22Rv1 (cell line): ENCODE measurements at regions not wholly inside any gene's neighbourhood (a gene's known extent, or its start where the extent isn't known, plus 50 kb on each side); places are given as distances from the start of the nearest gene placed in this dataset.

Experiments
- ZFX ChIP-seq: fragments of 450-650 bp; IDR thresholded peaks from 2 replicates; pipeline ENCODE4 v1.6.1; 2017; ENCODE audit warnings: antibody characterized with exemption, borderline replicate concordance
- TF ChIP-seq, protein P1 (sequence below): fragments of 450-650 bp; IDR thresholded peaks from 2 replicates; pipeline ENCODE4 v1.5.1; 2017; ENCODE audit warnings: mild to moderate bottlenecking

DNA sequence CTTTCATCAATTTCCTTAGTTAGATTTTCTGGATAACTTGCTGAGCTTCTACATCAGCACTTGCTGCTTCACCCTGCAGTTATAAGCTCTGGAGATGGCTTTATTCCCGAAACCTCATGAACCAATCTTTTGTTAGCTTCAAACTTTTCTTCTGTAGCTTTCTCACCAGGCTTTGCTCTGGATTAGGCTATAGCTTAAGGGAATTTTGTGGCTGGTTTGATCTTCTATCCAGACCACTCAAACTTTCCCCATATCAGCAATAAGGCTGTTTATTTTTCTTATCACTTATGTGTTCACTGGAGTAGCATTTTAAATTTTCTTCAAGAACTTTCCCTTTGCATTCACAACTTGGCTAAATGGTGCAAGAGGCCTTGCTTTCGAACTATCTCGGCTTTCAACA is 1173.5 kb upstream of the NUDT12 start:
- TF ChIP-seq, protein P1, sequence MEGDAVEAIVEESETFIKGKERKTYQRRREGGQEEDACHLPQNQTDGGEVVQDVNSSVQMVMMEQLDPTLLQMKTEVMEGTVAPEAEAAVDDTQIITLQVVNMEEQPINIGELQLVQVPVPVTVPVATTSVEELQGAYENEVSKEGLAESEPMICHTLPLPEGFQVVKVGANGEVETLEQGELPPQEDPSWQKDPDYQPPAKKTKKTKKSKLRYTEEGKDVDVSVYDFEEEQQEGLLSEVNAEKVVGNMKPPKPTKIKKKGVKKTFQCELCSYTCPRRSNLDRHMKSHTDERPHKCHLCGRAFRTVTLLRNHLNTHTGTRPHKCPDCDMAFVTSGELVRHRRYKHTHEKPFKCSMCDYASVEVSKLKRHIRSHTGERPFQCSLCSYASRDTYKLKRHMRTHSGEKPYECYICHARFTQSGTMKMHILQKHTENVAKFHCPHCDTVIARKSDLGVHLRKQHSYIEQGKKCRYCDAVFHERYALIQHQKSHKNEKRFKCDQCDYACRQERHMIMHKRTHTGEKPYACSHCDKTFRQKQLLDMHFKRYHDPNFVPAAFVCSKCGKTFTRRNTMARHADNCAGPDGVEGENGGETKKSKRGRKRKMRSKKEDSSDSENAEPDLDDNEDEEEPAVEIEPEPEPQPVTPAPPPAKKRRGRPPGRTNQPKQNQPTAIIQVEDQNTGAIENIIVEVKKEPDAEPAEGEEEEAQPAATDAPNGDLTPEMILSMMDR = no peak
- TF ChIP-seq ZFX = no peak
